ENCODE measurements at regions not wholly inside any gene's neighbourhood (a gene's known extent, or its start where the extent isn't known, plus 50 kb on each side); places are given as distances from the start of the nearest gene placed in this dataset.
A peak's percentile ranks its signal among the peaks of the same experiment; 100 is the strongest.

DNA sequence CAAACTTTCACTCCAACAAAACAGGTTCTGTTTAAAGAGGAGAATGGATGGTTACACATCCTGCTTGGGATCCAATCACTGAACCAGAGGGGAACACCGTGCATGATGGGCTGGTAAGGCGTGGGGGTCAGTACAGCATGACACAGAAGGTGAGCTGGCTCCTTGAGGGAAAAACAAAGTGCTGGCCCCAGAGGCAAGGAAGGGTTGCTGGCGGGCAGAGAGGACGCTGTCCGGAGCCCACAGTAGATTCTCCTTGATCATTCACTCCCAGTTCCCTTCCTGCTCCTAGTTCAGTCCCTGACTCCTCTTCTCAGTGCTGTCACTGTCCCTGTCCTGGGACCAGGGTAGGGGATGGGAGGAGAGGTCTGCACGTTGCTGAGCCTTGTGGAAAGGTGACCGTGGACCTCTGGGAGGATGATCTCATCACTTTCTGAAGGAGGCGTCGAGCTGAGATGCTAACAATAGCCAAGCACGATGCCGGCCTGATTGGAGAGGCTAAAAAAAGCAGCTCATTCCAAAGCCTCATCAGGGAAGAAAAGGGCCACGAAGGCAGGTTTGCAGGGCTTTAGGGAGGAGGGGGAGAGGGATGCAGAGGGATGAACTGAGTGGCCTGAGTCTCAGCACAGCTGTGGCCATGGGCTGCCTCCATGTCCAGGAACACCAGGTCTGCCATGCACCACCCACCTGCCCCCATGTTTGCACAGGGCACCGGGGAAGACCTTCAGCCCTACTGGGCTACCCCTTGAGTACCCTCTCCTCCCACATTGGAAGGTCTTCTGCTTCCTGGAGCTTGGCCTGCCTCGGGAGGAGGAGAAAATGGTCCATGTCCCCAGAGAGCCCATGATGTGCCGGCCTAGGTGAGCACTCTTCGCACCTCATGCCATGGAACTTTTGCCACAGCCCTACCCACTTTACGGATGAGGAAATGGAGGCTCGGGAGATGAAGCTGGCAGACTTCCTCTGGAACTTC is 72.7 kb upstream of the RTL6 start:
- H3K27me3 ChIP-seq (ENCODE audit: control insufficient read depth, insufficient read depth, low read length), result no peaks in the 10 kb centered on the region; the same call in 1 of the 2 replicates
- peak overlapping the region; percentile 48 for H2AK9ac ChIP-seq (replicated peaks; ENCODE audit: low read depth, low read length, poor library complexity)
- no peak overlapping the region for H2BK5ac ChIP-seq (ENCODE audit: low read depth, low read length, poor library complexity, severe bottlenecking)
- H2BK15ac ChIP-seq (ENCODE audit: low read depth, low read length), result no peak overlapping the region; the same call in 2 of the 3 replicates
- peaks cover 5% of the 10 kb centered on the region for H3K9me3 ChIP-seq (ENCODE audit: control insufficient read depth, insufficient read depth, low read length)
- in situ Hi-C loops (cut with MboI; ENCODE audit: low sequenced_read_pairs) (no loop called here), dilution Hi-C loops (cut with HindIII; ENCODE audit: low sequenced_read_pairs, unreplicated experiment) (no loop called here), intact Hi-C loops (cut with micrococcal nuclease) (no loop called here)
- no peak overlapping the region for H4K5ac ChIP-seq (ENCODE audit: low read depth, low read length)
- POLR2A ChIA-PET (ENCODE audit: unreplicated experiment), result interaction anchor here (0.5 kb wide), 1 partner anchor 12 kb away, joined by 3 read pairs; no protein-coding TSS in a partner anchor
- no peak overlapping the region for H3K4me2 ChIP-seq (ENCODE audit: low read depth, low read length)
- TF ChIP-seq SMC3 (IDR thresholded peaks at IDR 0.05; ENCODE audit: low read depth, low read length) (no peak), CHD1 (IDR thresholded peaks at IDR 0.05; ENCODE audit: low read depth, low read length) (no peak), BHLHE40 (IDR thresholded peaks at IDR 0.05; ENCODE audit: low read depth, low read length) (no peak), NFE2L2 (IDR thresholded peaks at IDR 0.05; ENCODE audit: low read depth, low read length) (no peak)
- TF ChIP-seq, protein P1, sequence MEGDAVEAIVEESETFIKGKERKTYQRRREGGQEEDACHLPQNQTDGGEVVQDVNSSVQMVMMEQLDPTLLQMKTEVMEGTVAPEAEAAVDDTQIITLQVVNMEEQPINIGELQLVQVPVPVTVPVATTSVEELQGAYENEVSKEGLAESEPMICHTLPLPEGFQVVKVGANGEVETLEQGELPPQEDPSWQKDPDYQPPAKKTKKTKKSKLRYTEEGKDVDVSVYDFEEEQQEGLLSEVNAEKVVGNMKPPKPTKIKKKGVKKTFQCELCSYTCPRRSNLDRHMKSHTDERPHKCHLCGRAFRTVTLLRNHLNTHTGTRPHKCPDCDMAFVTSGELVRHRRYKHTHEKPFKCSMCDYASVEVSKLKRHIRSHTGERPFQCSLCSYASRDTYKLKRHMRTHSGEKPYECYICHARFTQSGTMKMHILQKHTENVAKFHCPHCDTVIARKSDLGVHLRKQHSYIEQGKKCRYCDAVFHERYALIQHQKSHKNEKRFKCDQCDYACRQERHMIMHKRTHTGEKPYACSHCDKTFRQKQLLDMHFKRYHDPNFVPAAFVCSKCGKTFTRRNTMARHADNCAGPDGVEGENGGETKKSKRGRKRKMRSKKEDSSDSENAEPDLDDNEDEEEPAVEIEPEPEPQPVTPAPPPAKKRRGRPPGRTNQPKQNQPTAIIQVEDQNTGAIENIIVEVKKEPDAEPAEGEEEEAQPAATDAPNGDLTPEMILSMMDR (conservative IDR thresholded peaks at IDR 0.05; ENCODE audit: low read depth, low read length), result no peak
- no peak overlapping the region for H2BK120ac ChIP-seq (ENCODE audit: low read depth, low read length)
- no peak overlapping the region for H3K14ac ChIP-seq (replicated peaks; ENCODE audit: low read depth, low read length)
- no peak overlapping the region for H4K91ac ChIP-seq (ENCODE audit: insufficient read depth, low read depth, low read length)
- H3K4me1 ChIP-seq (ENCODE audit: control insufficient read depth, insufficient read depth, low read length), result peaks cover 5% of the 10 kb centered on the region
- WGBS, 2 experiments (ENCODE audit: extremely low coverage in 2 of 2, insufficient read length in 1 of 2), result 71% methylated on average over 3 of the region's 18 CpGs; no CpG with 5 or more reads in 1 of the 2 experiments
- DNase-seq, result no peak
- no peak overlapping the region for H3K4me3 ChIP-seq (ENCODE audit: insufficient read depth, low read depth, low read length)
- H3K9me1 ChIP-seq (ENCODE audit: insufficient read depth, low read length), result peaks cover 4% of the 10 kb centered on the region; the same call in 1 of the 2 replicates
- H2BK20ac ChIP-seq (ENCODE audit: low read depth, low read length), result no peak overlapping the region
- H4K8ac ChIP-seq (ENCODE audit: low read depth in 2 of 2, low read length in 2 of 2), result no peak overlapping the region
- H3K9ac ChIP-seq (ENCODE audit: low read depth, low read length), result no peak overlapping the region
- no peaks in the 10 kb centered on the region for H4K20me1 ChIP-seq (ENCODE audit: insufficient read depth, low read length)
- H3K36me3 ChIP-seq (ENCODE audit: control insufficient read depth, insufficient read depth, low read length), result no peaks in the 10 kb centered on the region
- H3K56ac ChIP-seq (ENCODE audit: extremely low read depth, insufficient read depth, low read length), result no peak overlapping the region
- CTCF ChIA-PET, result no interaction called here
- no peak overlapping the region for H3K23ac ChIP-seq (ENCODE audit: low read depth, low read length)
- H3K79me1 ChIP-seq (ENCODE audit: low read depth in 1 of 2, low read length in 2 of 2), result no peaks in the 10 kb centered on the region
- peak overlapping the region; percentile 34; the same call in 1 of the 2 replicates for H2AK5ac ChIP-seq (ENCODE audit: low read depth, low read length)
- BruUV-seq (replicated peaks), result no TSS peak
- no peak overlapping the region for H3K18ac ChIP-seq (ENCODE audit: low read depth, low read length)
- H3K4ac ChIP-seq (ENCODE audit: low read depth, low read length), result no peak overlapping the region
- no peak for ATAC-seq (ENCODE audit: low read depth)
- no peak overlapping the region for H3K27ac ChIP-seq (ENCODE audit: insufficient read depth, low read length)
- H2AFZ ChIP-seq (replicated peaks; ENCODE audit: low read length, poor library complexity), result no peak overlapping the region
